ENCODE measurements at regions not wholly inside any gene's neighbourhood (a gene's known extent, or its start where the extent isn't known, plus 50 kb on each side); places are given as distances from the start of the nearest gene placed in this dataset.

DNA sequence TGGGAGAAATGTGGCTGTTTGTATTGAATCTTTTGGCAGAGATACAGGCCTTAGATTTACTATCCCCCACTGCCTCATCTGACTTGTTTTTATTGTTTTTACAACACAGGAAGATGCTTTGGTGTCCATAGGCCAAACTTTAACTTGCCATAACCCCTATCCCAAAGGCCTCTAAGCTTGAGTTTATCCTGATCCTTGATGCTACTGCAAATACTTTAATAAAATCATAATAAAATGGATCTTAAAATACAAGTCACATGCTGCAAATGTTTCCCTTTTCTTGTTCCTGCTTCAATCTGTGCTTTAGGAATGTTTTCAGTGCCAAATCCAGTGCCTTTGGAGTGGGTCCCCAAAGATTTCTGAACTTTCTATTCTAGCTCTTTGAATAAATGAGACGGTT, 770.6 kb downstream of the DACH1 start:
- TF ChIP-seq GATA3 (IDR thresholded peaks at IDR 0.05; ENCODE audit: low read depth, low read length) (no peak), GATA2 (IDR thresholded peaks at IDR 0.05; ENCODE audit: low read depth, low read length) (no peak)

DNA sequence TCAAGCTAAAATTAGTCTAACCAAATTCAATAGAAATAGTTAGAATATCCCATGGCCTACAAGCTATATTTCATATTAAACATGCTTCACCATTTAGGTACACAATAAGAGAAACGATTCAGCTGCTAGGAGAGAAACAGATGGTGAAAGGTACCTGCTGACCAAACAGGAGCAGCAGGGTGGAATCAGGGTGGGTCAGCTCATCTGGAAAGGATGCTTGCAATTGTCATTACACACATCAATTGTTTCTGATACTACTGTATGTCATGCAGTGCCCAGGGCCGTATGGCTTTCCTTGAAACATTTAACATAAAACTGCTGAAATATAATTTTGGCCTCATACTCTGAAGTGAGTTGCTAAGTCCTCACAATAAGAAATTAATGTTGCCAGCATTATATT, 776.0 kb downstream of the DACH1 start:
- no peak for TF ChIP-seq GATA2 (IDR thresholded peaks at IDR 0.05; ENCODE audit: low read depth, low read length)
- no peak for TF ChIP-seq GATA3 (IDR thresholded peaks at IDR 0.05; ENCODE audit: low read depth, low read length)

DNA sequence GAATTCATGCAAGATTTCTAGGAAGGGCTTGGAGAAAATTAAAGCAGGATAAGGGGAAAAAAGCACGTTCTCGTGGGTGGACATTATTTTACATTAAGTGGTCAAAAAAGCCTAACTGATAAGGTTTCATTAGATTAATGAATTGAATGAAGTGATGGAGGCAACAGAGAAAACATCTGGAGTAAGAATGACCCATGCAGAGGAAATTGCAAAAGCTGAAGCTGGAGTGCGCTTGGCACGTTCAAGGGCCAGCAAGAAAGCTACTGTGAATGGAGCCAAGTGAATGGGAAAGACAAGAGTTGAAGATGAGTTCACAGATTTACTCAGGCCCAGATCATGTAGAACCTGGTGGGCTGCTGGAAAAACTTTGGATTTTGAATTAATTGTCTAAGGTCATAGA, 777.9 kb downstream of the DACH1 start:
- TF ChIP-seq GATA3 (IDR thresholded peaks at IDR 0.05; ENCODE audit: low read depth, low read length) (no peak), GATA2 (IDR thresholded peaks at IDR 0.05; ENCODE audit: low read depth, low read length) (no peak)

DNA sequence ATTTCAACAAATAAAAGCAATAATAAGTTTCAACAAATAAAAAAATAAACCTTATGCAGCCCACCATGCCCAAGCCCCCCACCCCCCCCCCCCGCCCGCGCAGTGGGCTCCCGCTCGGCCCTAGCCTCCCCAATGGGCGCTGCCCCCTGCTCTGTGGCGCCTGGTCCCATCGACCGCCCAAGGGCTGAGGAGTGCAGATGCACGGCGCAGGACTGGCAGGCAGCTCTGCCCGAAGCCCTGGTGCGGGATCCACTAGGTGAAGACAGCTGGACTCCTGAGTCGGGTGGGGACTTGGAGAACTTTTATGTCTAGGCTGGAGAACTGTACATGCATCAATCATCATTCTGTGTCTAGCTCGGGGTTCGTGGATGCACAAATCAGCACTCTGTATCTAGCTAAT, 779.6 kb downstream of the DACH1 start:
- no peak for TF ChIP-seq GATA2 (IDR thresholded peaks at IDR 0.05; ENCODE audit: low read depth, low read length)
- TF ChIP-seq GATA3 (IDR thresholded peaks at IDR 0.05; ENCODE audit: low read depth, low read length) = no peak

DNA sequence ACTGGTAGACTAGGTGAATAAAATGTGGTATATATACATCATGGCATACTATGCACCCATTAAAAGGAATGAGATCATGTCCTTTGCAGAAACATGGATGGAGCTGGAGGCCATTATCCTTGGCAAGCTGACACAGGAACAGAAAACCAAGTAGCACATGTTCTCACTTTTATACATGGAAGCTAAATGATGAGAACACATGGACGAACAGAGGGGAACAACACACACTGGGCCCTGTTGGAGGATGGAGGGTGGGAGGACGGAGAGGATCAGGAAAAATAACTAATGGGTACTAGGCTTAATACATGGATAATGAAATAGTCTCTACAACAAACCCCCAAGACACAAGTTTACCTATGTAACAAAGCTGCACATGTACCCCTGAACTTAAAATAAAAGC, 780.0 kb downstream of the DACH1 start:
- TF ChIP-seq GATA3 (IDR thresholded peaks at IDR 0.05; ENCODE audit: low read depth, low read length) = no peak
- no peak for TF ChIP-seq GATA2 (IDR thresholded peaks at IDR 0.05; ENCODE audit: low read depth, low read length)

DNA sequence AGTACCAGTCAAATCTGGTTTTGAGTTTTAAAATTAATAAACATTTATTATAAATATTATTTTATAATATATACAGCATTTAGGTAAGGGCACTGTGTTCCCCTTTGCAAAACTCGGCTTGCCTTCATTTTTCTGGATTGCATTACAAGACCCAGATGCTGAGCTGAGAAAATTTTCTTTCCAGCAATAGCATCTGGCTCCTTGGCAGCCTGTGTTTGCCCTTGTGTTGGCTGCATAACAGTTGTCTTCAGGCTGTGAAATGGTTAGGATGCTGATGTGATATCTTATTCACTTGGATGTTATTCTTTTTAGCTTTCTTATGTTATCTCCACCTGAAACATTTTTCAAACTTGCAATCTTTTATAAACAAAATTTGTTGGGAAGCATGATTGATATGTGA, 784.4 kb downstream of the DACH1 start:
- TF ChIP-seq GATA2 (IDR thresholded peaks at IDR 0.05; ENCODE audit: low read depth, low read length) (no peak), GATA3 (IDR thresholded peaks at IDR 0.05; ENCODE audit: low read depth, low read length) (no peak)

DNA sequence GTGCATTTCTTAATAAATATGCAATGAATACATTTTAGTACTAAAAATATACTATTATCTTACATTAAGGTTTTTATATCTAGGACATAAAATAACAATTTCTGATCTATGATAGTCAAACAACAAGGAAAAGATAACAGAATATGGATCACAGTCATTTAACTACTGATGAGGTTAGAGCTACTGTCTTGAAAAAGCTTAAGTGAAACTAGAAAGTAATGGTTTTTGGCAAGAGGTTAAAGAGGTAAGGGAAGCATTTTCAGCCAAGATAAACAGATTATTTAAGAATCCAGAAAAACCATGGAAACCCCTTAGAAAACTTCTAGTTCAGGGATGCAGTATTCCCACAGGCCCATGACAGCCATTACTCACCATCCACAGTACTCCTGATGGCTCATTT, 787.4 kb downstream of the DACH1 start:
- no peak for TF ChIP-seq GATA2 (IDR thresholded peaks at IDR 0.05; ENCODE audit: low read depth, low read length)
- TF ChIP-seq GATA3 (IDR thresholded peaks at IDR 0.05; ENCODE audit: low read depth, low read length) = no peak

DNA sequence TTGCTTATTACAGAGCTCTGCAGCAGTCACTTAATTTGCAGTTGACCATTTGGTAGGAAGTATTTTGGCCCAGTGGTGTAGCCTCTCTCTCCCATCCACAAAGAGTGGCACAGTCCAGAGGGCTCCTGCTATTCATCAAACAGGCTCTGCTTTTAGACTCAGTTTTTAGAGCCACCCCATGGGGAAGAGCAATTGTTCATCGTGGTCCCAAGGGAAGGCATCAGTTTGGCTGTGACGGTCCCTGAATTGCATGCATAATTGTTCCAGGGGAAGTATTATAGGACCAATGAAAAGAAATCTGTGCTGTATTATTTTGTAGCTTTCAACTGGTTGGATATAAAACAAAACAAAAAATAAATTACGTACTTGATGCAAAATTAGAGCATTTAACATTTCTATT, 799.0 kb downstream of the DACH1 start:
- TF ChIP-seq GATA2 (IDR thresholded peaks at IDR 0.05; ENCODE audit: low read depth, low read length) (no peak), GATA3 (IDR thresholded peaks at IDR 0.05; ENCODE audit: low read depth, low read length) (no peak)

DNA sequence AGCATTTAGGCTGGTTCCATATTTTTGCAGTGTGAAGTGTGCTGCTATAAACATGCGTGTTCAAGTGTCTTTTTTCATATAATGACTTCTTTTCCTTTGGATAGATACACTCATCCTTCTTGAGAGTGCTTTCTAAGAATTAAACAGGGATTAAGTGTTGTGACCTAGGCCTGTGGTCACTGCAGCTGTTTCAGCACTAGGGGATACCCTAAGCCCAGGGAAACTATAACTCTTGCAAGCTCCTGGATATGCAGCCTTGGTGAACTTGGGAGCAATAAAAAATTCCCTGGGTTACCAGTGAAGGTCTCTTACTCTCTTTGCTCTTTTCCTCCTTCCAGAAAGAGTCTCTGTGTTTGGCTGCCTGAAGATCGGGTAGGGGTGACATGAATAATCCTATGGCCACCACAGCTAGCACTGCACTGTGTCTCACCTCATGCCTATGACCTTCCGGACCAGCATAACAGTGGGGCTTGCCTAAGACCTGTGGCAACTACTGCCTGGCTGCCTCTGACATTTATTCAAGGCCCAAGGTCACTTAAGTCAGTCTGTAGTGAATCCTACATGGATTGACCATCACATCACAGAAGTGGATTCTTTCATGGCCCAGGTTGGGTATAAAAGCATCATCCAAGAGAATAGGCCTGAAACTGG, 799.7 kb downstream of the DACH1 start:
- TF ChIP-seq GATA3 (IDR thresholded peaks at IDR 0.05; ENCODE audit: low read depth, low read length) = no peak
- TF ChIP-seq GATA2 (IDR thresholded peaks at IDR 0.05; ENCODE audit: low read depth, low read length) = no peak

DNA sequence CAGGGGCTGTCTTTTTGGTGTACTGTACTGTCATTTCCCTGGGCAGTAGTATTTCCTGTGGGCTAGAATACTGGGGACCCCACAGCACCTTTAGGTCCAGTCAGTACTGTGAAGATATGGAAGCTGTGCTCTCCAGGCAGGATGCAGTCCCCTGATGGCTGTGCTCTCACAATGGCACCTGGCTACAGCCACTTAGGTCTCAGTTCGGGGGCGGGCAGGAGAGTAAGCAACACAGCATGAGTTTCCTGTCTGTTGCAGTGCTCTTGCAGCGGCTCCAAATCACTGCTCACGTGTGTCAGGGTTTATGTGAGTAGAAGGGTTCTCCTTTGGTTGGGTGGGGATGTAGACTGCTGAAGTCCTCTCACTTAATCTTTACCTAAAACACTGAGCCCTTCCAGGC, 810.4 kb downstream of the DACH1 start:
- TF ChIP-seq GATA2 (IDR thresholded peaks at IDR 0.05; ENCODE audit: low read depth, low read length) (no peak), GATA3 (IDR thresholded peaks at IDR 0.05; ENCODE audit: low read depth, low read length) (no peak)

DNA sequence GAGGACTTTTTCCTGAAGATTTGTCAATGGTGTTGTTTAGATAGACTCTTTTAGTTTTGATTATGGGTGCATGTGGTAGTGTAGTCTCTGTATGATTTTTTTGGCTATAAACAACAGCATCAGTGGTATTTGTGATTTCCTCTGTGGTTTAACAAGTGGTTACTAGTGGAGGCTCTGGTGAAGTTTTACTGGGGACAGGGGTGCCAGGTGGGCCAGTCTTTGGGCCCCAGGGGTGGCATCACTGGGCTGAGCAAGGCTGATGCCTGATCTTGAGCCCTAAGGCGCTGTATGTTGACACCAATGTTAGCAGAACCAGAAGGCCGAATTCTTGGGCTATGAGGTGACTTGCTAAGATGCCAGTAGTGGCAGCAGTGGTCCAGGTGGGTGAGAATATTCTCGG, 811.4 kb downstream of the DACH1 start:
- no peak for TF ChIP-seq GATA2 (IDR thresholded peaks at IDR 0.05; ENCODE audit: low read depth, low read length)
- TF ChIP-seq GATA3 (IDR thresholded peaks at IDR 0.05; ENCODE audit: low read depth, low read length) = no peak

DNA sequence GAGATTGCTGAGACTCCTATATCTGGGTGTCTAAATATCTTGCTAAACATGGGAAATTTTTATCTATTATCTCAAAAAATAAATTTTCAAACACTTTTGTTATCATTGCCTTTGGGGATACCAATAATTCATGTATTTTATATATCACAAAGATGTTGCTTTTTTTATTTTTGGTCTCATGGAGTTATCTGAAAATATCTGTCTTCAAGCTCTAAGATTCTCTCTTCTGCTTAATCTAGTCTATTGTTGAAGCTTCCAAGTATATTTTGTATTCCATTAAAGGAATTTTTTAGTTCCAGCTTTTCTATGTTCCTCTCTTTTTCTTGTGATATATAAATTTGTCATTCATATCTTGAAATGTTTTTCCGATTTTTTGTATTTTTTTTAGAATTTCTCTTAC, 812.0 kb downstream of the DACH1 start:
- TF ChIP-seq GATA2 (IDR thresholded peaks at IDR 0.05; ENCODE audit: low read depth, low read length) (no peak), GATA3 (IDR thresholded peaks at IDR 0.05; ENCODE audit: low read depth, low read length) (no peak)

DNA sequence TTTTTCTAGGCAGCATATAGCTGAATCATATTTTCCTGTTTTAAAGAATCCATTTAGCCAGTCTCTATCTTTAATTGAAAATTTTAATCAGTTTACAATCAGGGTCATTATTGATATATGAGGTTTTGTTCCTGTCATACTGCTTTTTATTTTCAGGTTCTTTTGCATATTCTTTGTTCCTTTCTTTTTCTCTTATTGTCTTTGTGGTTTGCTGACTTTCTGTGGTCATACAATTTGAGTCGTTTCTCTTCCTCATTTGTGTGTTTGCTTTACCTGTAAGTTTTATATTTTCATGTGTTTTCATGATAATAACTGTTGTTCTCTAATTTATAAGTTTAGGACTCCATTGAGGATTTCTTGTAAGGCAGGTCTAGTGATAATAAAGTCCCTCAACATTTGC, 812.6 kb downstream of the DACH1 start:
- TF ChIP-seq GATA2 (IDR thresholded peaks at IDR 0.05; ENCODE audit: low read depth, low read length) = no peak
- no peak for TF ChIP-seq GATA3 (IDR thresholded peaks at IDR 0.05; ENCODE audit: low read depth, low read length)

DNA sequence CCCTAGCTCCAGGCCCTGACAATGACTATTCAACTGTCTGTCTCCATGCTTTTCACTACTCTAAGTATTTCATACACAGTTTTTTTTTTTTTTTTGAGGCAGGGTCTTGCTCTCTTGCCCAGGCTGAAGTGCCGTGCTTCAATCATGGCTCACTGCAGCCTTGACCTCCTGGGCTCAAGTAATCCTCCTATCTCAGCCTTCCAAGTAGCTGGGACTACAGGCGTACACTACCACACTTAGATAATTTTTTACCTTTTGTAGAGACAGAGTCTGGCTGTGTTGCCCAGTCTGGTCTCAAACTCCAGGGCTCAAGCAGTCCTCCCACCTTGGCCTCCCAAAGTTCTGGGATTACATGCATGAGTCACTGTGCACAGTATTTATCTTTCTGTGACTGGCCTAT, 815.4 kb downstream of the DACH1 start:
- TF ChIP-seq GATA3 (IDR thresholded peaks at IDR 0.05; ENCODE audit: low read depth, low read length) (no peak), GATA2 (IDR thresholded peaks at IDR 0.05; ENCODE audit: low read depth, low read length) (no peak)

DNA sequence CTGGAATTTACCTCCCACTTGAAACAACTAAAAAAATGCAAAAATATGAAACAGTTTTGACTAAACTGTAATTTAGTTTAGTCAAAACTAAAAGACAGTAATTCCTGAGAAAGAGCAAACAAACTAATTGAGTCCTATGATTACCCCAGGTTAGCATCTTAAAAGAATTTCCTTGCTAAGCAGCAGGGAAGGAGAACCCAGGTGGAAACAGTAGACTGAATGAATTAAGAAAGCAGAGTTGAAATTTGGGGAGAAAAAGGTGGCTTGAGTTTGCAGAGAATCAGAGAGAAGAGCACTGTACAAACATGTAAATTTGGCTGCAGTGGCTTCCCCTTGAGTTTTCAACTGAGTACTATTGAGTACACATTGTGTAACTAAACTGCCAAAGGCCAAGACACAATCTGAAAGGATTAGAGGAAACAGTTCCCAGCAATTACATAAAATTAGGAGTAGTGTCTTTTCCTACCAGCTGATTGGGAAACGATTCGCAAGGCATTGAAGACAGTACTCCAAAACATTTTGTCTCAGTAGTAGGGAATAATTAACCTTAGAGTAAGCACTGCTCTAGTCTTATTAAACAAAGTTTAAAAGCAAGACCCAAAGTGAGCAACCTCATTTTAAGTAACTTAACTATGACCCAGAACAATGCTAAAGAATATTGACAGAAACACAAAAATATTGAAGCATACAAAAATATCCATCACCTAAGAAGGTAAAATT, 820.5 kb downstream of the DACH1 start:
- TF ChIP-seq GATA2 (IDR thresholded peaks at IDR 0.05; ENCODE audit: low read depth, low read length) = no peak
- TF ChIP-seq GATA3 (IDR thresholded peaks at IDR 0.05; ENCODE audit: low read depth, low read length) = no peak
